H4 (cell line): ENCODE measurements at regions not wholly inside any gene's neighbourhood (a gene's known extent, or its start where the extent isn't known, plus 50 kb on each side); places are given as distances from the start of the nearest gene placed in this dataset.

Source experiments
- DNase-seq: peaks from one replicate; pipeline ENCODE4 v3.0.0-alpha.2; 2015; ENCODE audit warnings: low spot score

DNA sequence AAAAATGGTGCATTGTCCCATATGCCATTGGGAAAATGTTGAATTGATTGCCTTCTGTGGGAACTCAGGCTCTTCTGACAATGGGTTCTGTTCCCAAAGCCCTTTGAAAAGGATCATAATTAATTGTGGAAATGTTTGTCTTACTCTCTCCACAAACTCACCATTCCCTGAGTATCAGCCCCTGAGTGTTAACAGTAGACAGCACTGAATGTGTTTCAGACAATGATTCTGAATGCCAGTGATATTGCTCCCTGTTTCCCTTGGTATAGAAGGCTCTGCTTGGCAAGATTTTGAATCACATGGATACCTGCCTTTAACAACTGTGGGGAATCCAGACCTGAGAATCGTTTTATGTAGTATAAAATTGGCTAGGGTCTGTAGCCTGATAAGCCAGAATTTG lies 1096.8 kb downstream of the ADGRL2 start:
- DNase-seq, result no peak

DNA sequence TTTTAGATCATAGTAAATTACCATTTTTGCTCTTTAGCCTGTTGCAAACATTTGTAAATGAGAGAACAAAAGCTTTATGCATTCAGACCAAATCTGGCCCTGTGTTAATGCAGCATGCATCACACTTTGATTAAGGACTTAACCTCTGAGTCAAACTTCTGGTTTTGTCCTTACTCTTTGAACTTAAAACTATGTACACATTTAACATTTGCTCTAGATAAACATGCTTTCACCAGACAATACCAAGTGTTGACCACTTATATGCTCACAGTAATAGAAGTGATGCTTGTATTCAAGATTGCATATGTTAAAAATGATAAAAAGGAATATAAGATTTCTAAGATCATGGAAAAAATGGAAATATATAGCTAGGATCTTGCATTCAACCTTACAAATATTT lies 1095.3 kb downstream of the ADGRL2 start:
- DNase-seq, result no peak

- no peak for DNase-seq
Observed at GRCh38 chr1:82894635-82895034, 1093.9 kb downstream of the ADGRL2 start.

DNA sequence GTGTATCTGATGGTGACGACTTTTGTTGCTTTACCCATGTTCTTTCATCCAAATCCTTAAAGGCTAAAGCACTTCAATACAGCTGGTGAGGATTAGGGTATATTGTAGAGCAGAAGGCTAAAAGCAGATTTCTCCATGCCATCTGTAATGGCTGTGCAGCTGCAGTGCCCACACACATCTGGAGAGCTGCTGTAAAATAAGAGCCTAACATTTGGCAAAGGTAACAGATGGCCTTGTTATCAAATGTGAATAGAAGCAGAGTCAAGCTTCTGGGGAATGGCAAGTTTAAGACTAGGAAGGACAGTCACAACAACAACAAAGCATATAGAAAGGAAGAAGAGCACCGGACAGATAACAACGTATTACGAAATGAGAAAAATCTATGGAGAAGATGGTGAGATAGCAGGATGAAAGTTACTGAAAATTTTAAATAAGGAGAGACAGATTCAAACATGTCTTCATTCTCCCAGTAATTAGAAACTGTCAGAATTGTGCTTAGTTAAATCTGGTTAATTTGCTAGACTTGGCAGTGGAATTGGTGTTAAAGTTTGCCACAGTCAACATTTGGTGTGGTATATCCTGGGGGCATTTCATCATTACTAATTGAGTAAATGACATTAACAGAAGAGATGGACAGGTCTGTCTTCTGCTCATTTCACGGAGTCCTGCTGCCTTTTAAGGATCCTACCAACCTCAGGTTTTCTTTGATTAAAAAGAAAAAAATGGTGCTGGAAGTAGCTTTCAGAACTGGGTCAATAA lies 1093.2 kb downstream of the ADGRL2 start:
- no peak for DNase-seq

DNA sequence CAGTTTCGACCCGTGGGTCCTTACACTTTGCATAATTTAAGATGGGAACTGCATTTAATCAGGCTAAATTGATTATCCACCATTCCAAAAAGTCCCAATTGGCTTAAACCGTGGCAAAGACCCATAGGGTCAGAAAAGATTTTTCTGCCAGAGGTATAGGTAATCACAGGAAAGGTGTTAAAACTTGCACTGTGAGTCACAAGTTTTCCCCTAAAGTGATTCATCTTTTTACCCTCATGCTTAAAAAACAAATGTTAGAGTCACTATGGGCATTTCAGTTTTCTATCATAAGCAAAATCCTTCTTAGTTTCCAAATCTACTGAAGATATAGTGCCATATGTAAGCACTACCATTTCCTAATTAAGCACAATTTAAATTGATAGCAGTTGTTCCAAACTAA lies 1079.8 kb downstream of the ADGRL2 start:
- no peak for DNase-seq

DNA sequence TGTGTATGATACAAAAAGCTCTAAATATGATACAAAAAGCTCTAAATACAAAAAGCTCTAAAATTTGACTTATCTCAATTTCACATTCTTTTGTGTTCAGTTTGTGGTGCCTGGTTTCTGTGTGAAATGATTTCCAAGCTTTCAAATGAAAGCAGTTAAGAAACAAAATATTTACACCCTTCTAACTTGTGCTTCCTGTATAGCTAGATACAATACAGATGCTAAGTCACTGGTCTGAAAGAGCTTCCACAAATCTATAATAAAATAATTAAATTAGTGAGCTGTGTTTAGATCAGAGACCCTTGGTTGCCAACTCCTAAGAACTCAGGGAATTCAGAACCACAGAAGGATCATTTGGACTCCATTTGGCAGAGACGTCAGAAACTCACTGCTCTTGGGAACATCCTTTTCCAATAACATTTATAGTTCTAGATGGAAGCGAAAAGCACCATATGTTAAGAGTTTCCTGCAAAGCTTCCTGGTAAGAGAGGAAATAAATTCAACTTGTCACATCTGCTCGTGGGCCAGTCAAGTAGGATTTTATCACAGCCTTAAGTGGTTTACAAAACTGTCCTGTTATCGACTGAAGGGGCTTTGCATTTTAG lies 1079.1 kb downstream of the ADGRL2 start:
- DNase-seq, result no peak

- DNase-seq, result no peak
Observed at GRCh38 chr1:82875170-82875569, 1074.4 kb downstream of the ADGRL2 start.

DNA sequence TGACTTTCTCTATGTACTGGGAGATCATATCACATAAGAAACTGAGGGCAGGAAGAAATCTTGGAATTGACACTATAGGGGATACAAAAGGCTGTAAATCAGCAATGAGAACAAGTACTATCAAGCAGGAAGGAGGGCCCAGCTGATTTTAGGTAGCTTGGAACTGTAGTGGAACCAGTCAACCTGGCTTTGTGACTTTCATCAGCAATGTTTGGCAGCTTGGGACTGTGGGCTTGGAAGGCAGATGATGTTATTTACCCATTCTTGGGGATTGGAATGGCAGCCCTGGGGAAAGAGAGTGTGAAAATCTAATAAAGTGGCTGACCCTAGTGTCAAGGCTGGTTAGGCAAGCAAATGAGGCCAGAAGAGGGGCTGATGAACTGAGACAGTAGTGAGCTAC lies 1073.3 kb downstream of the ADGRL2 start:
- DNase-seq, result no peak

DNA sequence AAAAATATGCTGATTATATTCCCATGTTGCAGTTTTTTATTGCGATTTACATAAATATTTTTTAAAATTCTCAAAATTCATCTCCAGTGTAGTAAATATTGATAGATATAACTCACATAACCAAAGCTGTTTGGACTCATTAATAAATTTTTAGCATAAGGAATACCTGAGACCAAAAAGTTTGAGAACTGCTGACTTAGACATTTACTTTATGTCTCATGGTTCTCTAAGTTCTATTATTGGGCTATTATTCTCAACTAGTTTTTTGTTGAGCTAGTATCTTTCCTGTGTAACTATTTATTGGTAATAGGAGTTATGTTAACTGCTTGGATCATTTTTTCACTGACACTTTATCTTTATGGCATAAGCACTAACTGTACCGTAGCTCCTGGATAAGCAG lies 1069.6 kb downstream of the ADGRL2 start:
- no peak for DNase-seq

GRCh38 chr1:82867781-82868180 lies 1067.0 kb downstream of the ADGRL2 start:
- peak; percentile 5 for DNase-seq

- DNase-seq, result no peak
Observed at GRCh38 chr1:82861749-82862148, 1061.0 kb downstream of the ADGRL2 start.

- no peak for DNase-seq
Observed at GRCh38 chr1:82858031-82858430, 1057.3 kb downstream of the ADGRL2 start.

DNA sequence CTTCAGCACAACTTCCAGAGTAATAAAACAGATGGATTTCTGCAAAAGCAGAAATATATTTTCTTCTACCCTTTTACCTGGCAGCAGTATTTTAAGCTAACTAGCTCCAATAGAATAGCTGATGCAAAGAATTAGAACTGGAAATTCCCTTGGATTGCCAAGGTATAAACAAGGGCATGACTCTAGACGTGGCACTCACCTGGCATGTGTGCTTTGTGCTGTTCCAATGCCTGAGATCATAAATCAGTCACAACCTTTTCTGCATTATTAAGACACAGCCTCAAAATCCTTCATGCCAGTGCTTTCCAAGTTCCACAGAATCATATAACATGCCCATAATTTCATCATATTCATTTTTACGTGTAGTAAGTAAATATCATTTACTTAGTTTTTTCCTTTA lies 1048.7 kb downstream of the ADGRL2 start:
- DNase-seq, result no peak

GRCh38 chr1:82848043-82848442 lies 1047.3 kb downstream of the ADGRL2 start:
- DNase-seq, result no peak

DNA sequence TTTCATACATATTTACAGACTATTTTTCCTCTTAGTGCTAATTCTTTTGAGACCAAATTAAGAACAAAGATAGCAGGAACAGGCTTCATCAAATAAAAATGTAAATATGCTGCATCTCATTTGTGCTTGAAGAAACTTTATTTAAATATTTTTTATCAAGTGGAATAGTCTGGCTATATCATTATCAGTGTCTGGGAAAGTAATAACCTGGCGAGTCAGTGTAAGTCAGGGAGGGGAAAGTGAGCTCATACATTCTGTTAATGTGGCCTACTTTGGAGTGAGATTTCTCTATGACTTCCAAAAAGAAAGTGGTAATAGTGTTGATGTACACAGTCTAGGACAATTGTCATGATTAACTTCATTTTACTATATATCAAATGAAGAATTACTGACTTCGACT lies 1045.1 kb downstream of the ADGRL2 start:
- DNase-seq, result no peak

GRCh38 chr1:82844911-82845827 lies 1044.4 kb downstream of the ADGRL2 start:
- DNase-seq, result no peak

GRCh38 chr1:82844447-82844846 lies 1043.7 kb downstream of the ADGRL2 start:
- DNase-seq, result no peak

DNA sequence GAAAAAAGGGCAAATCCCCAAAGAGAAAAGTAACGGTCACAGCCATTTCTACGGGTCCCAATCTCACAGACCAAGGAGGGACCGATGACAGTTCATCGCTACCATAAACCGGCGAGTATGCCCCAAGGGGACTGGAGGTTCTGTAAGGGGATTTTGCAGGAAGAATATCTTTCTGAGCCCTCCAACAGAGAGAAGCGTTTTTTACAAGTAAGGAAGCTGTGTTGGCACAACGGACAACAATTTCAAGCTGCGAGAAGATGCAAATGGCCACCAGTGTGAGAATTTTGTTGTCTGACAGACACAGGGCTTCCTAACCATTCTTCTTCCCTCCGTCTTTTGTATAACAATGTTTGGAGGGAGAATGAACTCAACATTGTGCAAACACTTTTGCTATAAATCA lies 1043.1 kb downstream of the ADGRL2 start:
- DNase-seq, result no peak

- no peak for DNase-seq
Observed at GRCh38 chr1:82840192-82840591, 1039.5 kb downstream of the ADGRL2 start.

GRCh38 chr1:82837766-82838465 lies 1037.2 kb downstream of the ADGRL2 start:
- DNase-seq, result peak; percentile 14

DNA sequence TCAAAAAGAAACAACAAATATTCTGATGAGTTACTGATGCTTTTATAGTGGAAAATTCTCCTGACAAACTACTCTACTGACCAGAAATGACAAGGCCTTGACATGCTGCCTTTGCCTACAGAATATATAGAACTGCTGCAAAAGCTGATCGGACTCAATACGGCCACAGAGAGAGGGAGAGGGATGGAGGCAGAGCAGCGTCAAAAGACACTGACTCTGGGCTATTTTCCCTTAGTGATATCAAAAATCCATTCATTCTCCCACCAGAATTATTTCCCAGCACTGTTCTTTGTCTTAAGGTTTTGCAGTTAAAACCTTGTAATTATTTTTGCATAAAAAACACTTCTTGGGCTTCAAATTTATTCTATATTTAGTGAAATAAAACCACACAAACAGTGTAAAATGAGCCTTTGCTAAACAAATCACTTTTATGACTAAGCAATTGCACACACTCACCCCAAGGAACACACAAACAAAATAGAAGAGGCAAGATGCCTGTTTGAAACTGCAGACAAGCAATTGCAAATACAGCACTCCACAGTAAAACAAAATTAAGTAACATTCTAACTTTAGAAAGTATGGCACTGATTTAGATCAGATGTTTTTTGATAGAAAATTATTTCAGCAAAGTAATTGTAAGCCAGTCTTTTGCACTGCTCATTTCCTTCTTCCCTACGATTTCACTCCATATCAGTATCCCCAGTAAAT lies 1036.4 kb downstream of the ADGRL2 start:
- DNase-seq, result no peak
